ENCODE measurements at regions not wholly inside any gene's neighbourhood (a gene's known extent, or its start where the extent isn't known, plus 50 kb on each side); places are given as distances from the start of the nearest gene placed in this dataset.

DNA sequence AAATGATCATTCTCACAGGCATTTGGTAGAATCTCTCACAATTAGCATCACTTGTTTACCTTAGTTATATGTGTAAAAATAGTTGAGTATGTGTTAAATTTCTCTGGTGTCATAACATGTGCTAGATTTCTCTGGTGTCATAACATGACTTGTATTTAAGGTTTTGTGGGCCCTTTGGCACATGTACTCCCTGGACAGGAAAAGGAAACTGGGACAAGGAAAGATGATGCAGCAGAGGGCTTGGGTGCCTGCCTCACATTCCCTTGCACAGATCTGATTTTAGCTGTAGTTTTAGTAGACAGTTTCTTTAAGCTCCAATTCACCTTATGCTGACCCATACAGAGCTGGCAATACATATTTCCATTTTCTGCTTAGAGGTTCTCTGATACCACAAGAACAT lies 726.0 kb downstream of the C4orf33 start:
- TF ChIP-seq, protein P1, sequence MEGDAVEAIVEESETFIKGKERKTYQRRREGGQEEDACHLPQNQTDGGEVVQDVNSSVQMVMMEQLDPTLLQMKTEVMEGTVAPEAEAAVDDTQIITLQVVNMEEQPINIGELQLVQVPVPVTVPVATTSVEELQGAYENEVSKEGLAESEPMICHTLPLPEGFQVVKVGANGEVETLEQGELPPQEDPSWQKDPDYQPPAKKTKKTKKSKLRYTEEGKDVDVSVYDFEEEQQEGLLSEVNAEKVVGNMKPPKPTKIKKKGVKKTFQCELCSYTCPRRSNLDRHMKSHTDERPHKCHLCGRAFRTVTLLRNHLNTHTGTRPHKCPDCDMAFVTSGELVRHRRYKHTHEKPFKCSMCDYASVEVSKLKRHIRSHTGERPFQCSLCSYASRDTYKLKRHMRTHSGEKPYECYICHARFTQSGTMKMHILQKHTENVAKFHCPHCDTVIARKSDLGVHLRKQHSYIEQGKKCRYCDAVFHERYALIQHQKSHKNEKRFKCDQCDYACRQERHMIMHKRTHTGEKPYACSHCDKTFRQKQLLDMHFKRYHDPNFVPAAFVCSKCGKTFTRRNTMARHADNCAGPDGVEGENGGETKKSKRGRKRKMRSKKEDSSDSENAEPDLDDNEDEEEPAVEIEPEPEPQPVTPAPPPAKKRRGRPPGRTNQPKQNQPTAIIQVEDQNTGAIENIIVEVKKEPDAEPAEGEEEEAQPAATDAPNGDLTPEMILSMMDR (IDR thresholded peaks at IDR 0.05; ENCODE audit: borderline replicate concordance, extremely low read depth, low read length, poor library complexity, severe bottlenecking): no peak
- TF ChIP-seq EZH2 (IDR thresholded peaks at IDR 0.05; ENCODE audit: borderline replicate concordance, low read depth, low read length, severe bottlenecking): no peak

All from DND-41 (cell line).